GM12892 (cell line): ENCODE measurements at regions not wholly inside any gene's neighbourhood (a gene's known extent, or its start where the extent isn't known, plus 50 kb on each side); places are given as distances from the start of the nearest gene placed in this dataset.

ENCODE experiments used
- POLR2A ChIP-seq: IDR thresholded peaks from 2 replicates; pipeline ENCODE4 v1.6.1; 2011; ENCODE audit warnings: low read depth, low read length, control low read depth
- POLR2AphosphoS5 ChIP-seq: IDR thresholded peaks from 2 replicates; pipeline ENCODE4 v1.6.1; 2011; ENCODE audit warnings: low read depth, low read length, control low read depth
- TAF1 ChIP-seq: IDR thresholded peaks from 2 replicates; pipeline ENCODE4 v1.6.1; 2011; ENCODE audit warnings: low read depth, mild to moderate bottlenecking, control low read depth, low read length, borderline replicate concordance

- TF ChIP-seq POLR2AphosphoS5: no peak
- TF ChIP-seq POLR2A: no peak
- no peak for TF ChIP-seq TAF1
Observed at GRCh38 chr1:191589536-191589935, 568.7 kb upstream of the RGS18 start.
